ENCODE measurements at regions not wholly inside any gene's neighbourhood (a gene's known extent, or its start where the extent isn't known, plus 50 kb on each side); places are given as distances from the start of the nearest gene placed in this dataset.

- H3K9me3 ChIP-seq (ENCODE audit: insufficient read depth, low read depth): peaks cover 19% of the 10 kb centered on the region
- intact Hi-C loops (cut with micrococcal nuclease; ENCODE audit: unreplicated experiment): loop anchor here (5.0 kb wide), 3 partner anchors 126 to 271 kb away; no protein-coding TSS in a partner anchor
- H3K9me2 ChIP-seq (ENCODE audit: insufficient read depth): no peaks in the 10 kb centered on the region
- H3K4me3 ChIP-seq: no peak overlapping the region
- H2AFZ ChIP-seq: no peak overlapping the region
- TF ChIP-seq CTCF (conservative IDR thresholded peaks at IDR 0.05) (no peak), EZH2 (IDR thresholded peaks at IDR 0.05; ENCODE audit: low read depth) (no peak)
- no peaks in the 10 kb centered on the region; the same call in 1 of the 2 replicates for H3K36me3 ChIP-seq (ENCODE audit: low read depth)
- no peak for DNase-seq
- no TSS peak for BruUV-seq (replicated peaks)
- H3F3A ChIP-seq (ENCODE audit: insufficient read depth, low read depth): peaks cover 16% of the 10 kb centered on the region
- ChIA-PET CTCF (no interaction called here), POLR2A (ENCODE audit: unreplicated experiment) (interaction anchor here (0.7 kb wide), 1 partner anchor 10 kb away, joined by 5 read pairs; no protein-coding TSS in a partner anchor)
- H3K27ac ChIP-seq: no peak overlapping the region
- no peaks in the 10 kb centered on the region for H4K20me1 ChIP-seq (ENCODE audit: insufficient read depth)
- peaks cover 34% of the 10 kb centered on the region for H3K4me1 ChIP-seq (replicated peaks; ENCODE audit: insufficient read depth)
- H3K79me2 ChIP-seq (ENCODE audit: low read depth): no peaks in the 10 kb centered on the region
- H3K4me2 ChIP-seq: no peak overlapping the region
- no peaks in the 10 kb centered on the region for H3K27me3 ChIP-seq (ENCODE audit: insufficient read depth, low read depth)
These were observed 119.4 kb downstream of the TNFSF18 start for GRCh38 chr1:172931340-172931739.

- no peak for DNase-seq
- Histone ChIP-seq H3K4me3 (no peak overlapping the region), H3F3A (ENCODE audit: insufficient read depth, low read depth) (peaks cover 16% of the 10 kb centered on the region), H3K9me3 (ENCODE audit: insufficient read depth, low read depth) (peaks cover 22% of the 10 kb centered on the region), H4K20me1 (ENCODE audit: insufficient read depth) (no peaks in the 10 kb centered on the region), H3K27ac (no peak overlapping the region), H3K79me2 (ENCODE audit: low read depth) (no peaks in the 10 kb centered on the region), H3K27me3 (ENCODE audit: insufficient read depth, low read depth) (no peaks in the 10 kb centered on the region), H3K4me1 (replicated peaks; ENCODE audit: insufficient read depth) (peaks cover 34% of the 10 kb centered on the region), H3K4me2 (no peak overlapping the region), H3K36me3 (ENCODE audit: low read depth) (no peaks in the 10 kb centered on the region; the same call in 1 of the 2 replicates), H2AFZ (no peak overlapping the region), H3K9me2 (ENCODE audit: insufficient read depth) (no peaks in the 10 kb centered on the region)
- TF ChIP-seq EZH2 (IDR thresholded peaks at IDR 0.05; ENCODE audit: low read depth) (no peak), CTCF (conservative IDR thresholded peaks at IDR 0.05) (no peak)
- ChIA-PET CTCF (no interaction called here), POLR2A (ENCODE audit: unreplicated experiment) (interaction anchor here (0.7 kb wide), 1 partner anchor 11 kb away, joined by 5 read pairs; no protein-coding TSS in a partner anchor)
- intact Hi-C loops (cut with micrococcal nuclease; ENCODE audit: unreplicated experiment): loop anchor here (5.0 kb wide), 3 partner anchors 126 to 271 kb away; no protein-coding TSS in a partner anchor
- no TSS peak for BruUV-seq (replicated peaks)
These were observed 119.0 kb downstream of the TNFSF18 start for GRCh38 chr1:172931761-172932160.

- H3K9me2 ChIP-seq (ENCODE audit: insufficient read depth): no peaks in the 10 kb centered on the region
- no peaks in the 10 kb centered on the region; the same call in 1 of the 2 replicates for H3K36me3 ChIP-seq (ENCODE audit: low read depth)
- CTCF ChIA-PET: no interaction called here
- intact Hi-C loops (cut with micrococcal nuclease; ENCODE audit: unreplicated experiment): loop anchor here (5.0 kb wide), 3 partner anchors 124 to 269 kb away; no protein-coding TSS in a partner anchor
- H4K20me1 ChIP-seq (ENCODE audit: insufficient read depth): no peaks in the 10 kb centered on the region
- H2AFZ ChIP-seq: no peak overlapping the region
- no peaks in the 10 kb centered on the region for H3K27me3 ChIP-seq (ENCODE audit: insufficient read depth, low read depth)
- H3K4me3 ChIP-seq: no peak overlapping the region
- BruUV-seq (replicated peaks): TSS peak; percentile 71
- H3K79me2 ChIP-seq (ENCODE audit: low read depth): no peaks in the 10 kb centered on the region
- peaks cover 34% of the 10 kb centered on the region for H3K4me1 ChIP-seq (replicated peaks; ENCODE audit: insufficient read depth)
- peaks cover 16% of the 10 kb centered on the region for H3F3A ChIP-seq (ENCODE audit: insufficient read depth, low read depth)
- H3K9me3 ChIP-seq (ENCODE audit: insufficient read depth, low read depth): peaks cover 23% of the 10 kb centered on the region
- peak overlapping the region; percentile 54 for H3K4me2 ChIP-seq
- H3K27ac ChIP-seq: peak overlapping the region; percentile 85
- DNase-seq: no peak
- TF ChIP-seq EZH2 (IDR thresholded peaks at IDR 0.05; ENCODE audit: low read depth): no peak
- TF ChIP-seq CTCF (conservative IDR thresholded peaks at IDR 0.05): no peak
- POLR2A ChIA-PET (ENCODE audit: unreplicated experiment): interaction anchor here (0.6 kb wide), 2 partner anchors 9 to 110 kb away, joined by 3 to 5 read pairs; no protein-coding TSS in a partner anchor
These were observed 117.8 kb downstream of the TNFSF18 start for GRCh38 chr1:172932981-172933380.
